Upper lobe of left lung (tissue), 6 donors: ENCODE measurements at regions not wholly inside any gene's neighbourhood (a gene's known extent, or its start where the extent isn't known, plus 50 kb on each side); places are given as distances from the start of the nearest gene placed in this dataset.
A peak's percentile ranks its signal among the peaks of the same experiment; 100 is the strongest.

Source experiments
- ATAC-seq, 2 donors: fragments of 200-7000 bp; cut with Tn5 transposase; one replicate each; pipeline ENCODE4 v1.9.1; 2022; ENCODE audit warnings: mild to moderate bottlenecking in 2 of 2, moderate library complexity in 2 of 2; ENCODE audit not compliant: low FRiP score in 2 of 2
- DNase-seq, 2 donors: peaks; one replicate each; pipeline ENCODE4 v3.0.0-alpha.2; 2019 to 2020
- H3K27ac ChIP-seq, 4 donors: fragments of 200-600 bp; sonication (generic); one replicate each; pipeline ENCODE4 v1.5.1; 2016 to 2019
- H3K27me3 ChIP-seq, 4 donors: fragments of 200-600 bp; sonication (generic); one replicate each; pipeline ENCODE4 v1.5.1; 2017 to 2019
- H3K36me3 ChIP-seq, 4 donors: fragments of 200-600 bp; sonication (generic); one replicate each; pipeline ENCODE4 v1.5.1; 2016 to 2019
- H3K4me1 ChIP-seq, 4 donors: fragments of 200-600 bp; sonication (generic); one replicate each; pipeline ENCODE4 v1.5.1; 2018 to 2019
- H3K4me3 ChIP-seq, 4 donors: fragments of 200-600 bp; sonication (generic); one replicate each; pipeline ENCODE4 v1.5.1; 2017 to 2019; ENCODE audit warnings: mild to moderate bottlenecking in 2 of 4, moderate library complexity in 1 of 4
- H3K9me3 ChIP-seq, 4 donors: fragments of 200-600 bp; sonication (generic); one replicate each; pipeline ENCODE4 v1.5.1; 2018 to 2019
- EP300 ChIP-seq, 4 donors: sonication (generic); formaldehyde crosslinking; IDR thresholded peaks; one replicate each; pipeline ENCODE4 v1.5.1; 2017; ENCODE audit warnings: antibody characterized with exemption in 4 of 4, control low read depth in 2 of 4
- POLR2A ChIP-seq, 4 donors: fragments of 450-650 bp; IDR thresholded peaks; one replicate each; pipeline ENCODE4 v1.5.1; 2016 to 2017; ENCODE audit warnings: antibody characterized with exemption in 4 of 4, mild to moderate bottlenecking in 2 of 4
- POLR2AphosphoS5 ChIP-seq, 2 donors: sonication (generic); formaldehyde crosslinking; IDR thresholded peaks; one replicate each; pipeline ENCODE4 v1.5.1; 2017; ENCODE audit warnings: antibody characterized with exemption in 2 of 2
- WGBS, 2 donors: methylation state at CpG; one replicate each; pipeline ENCODE4 v1.1.5; 2017 to 2018; 5-methylcytosine and 5-hydroxymethylcytosine counted together
- TF ChIP-seq, protein P1 (sequence below), 6 experiments: fragments of 450-650 bp in 4 of 6; fragments of 200-600 bp in 2 of 6; sonication (generic) in 2 of 6; IDR thresholded peaks; one replicate each; pipeline ENCODE4 v1.5.1; 2016 to 2019; ENCODE audit warnings: antibody characterized with exemption in 6 of 6
- donor health status: DM: no; HTN: no; CAD: no; lungs with moderate emphysema.
- donor health status: DM: no; HTN: yes; CAD: no; lungs with severe emphysema.

- no peaks in the 10 kb centered on the region for H3K36me3 ChIP-seq
- DNase-seq = no peak
- H3K4me3 ChIP-seq = no peak overlapping the region
- H3K9me3 ChIP-seq = no peaks in the 10 kb centered on the region
- H3K27me3 ChIP-seq = no peaks in the 10 kb centered on the region
- H3K4me1 ChIP-seq = no peaks in the 10 kb centered on the region
- TF ChIP-seq, protein P1, sequence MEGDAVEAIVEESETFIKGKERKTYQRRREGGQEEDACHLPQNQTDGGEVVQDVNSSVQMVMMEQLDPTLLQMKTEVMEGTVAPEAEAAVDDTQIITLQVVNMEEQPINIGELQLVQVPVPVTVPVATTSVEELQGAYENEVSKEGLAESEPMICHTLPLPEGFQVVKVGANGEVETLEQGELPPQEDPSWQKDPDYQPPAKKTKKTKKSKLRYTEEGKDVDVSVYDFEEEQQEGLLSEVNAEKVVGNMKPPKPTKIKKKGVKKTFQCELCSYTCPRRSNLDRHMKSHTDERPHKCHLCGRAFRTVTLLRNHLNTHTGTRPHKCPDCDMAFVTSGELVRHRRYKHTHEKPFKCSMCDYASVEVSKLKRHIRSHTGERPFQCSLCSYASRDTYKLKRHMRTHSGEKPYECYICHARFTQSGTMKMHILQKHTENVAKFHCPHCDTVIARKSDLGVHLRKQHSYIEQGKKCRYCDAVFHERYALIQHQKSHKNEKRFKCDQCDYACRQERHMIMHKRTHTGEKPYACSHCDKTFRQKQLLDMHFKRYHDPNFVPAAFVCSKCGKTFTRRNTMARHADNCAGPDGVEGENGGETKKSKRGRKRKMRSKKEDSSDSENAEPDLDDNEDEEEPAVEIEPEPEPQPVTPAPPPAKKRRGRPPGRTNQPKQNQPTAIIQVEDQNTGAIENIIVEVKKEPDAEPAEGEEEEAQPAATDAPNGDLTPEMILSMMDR (IDR thresholded peaks at IDR 0.05) = no peak
- WGBS, 2 donors = 91 to 100% methylated on average over 1 of the region's 1 CpG
- no peak for ATAC-seq
- no peak overlapping the region for H3K27ac ChIP-seq
These were observed 186.6 kb upstream of the FOXD3 start for GRCh38 chr1:63135801-63136200.

- WGBS, 2 donors = 87 to 90% methylated on average over 5 of the region's 5 CpGs
- DNase-seq (no peak), ATAC-seq (no peak)
- Histone ChIP-seq H3K27ac (no peak overlapping the region), H3K4me3 (no peak overlapping the region), H3K9me3 (no peaks in the 10 kb centered on the region), H3K36me3 (no peaks in the 10 kb centered on the region), H3K27me3 (no peaks in the 10 kb centered on the region), H3K4me1 (no peaks in the 10 kb centered on the region)
- no peak for TF ChIP-seq EP300 (IDR thresholded peaks at IDR 0.05)
- no peak for TF ChIP-seq POLR2AphosphoS5 (IDR thresholded peaks at IDR 0.05)
- TF ChIP-seq POLR2A (IDR thresholded peaks at IDR 0.05) = no peak
- TF ChIP-seq, protein P1 (IDR thresholded peaks at IDR 0.05) = no peak
These were observed 180.4 kb upstream of the FOXD3 start for GRCh38 chr1:63142001-63142400.

DNA sequence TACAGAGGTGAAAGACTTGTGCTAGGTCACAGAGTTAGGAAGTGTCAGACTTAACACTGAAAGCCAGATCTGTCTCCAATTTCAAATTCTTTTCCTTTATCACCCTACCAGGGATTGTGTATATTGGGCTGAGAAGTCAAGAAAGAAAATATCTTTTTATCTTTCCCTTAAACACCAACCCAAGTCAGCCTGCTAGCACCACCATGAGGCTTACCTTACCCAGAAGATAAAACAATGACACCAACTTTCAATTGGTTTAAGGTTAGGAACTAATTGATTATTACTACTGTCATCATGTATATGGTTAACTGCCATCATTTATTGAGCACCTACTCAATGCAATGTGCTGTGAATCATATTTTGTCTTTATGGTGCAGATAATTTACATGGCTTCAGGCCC lies 178.9 kb upstream of the FOXD3 start:
- no peak for ATAC-seq
- Histone ChIP-seq H3K9me3 (no peaks in the 10 kb centered on the region), H3K27me3 (no peaks in the 10 kb centered on the region), H3K4me3 (no peak overlapping the region), H3K4me1 (no peaks in the 10 kb centered on the region), H3K36me3 (no peaks in the 10 kb centered on the region), H3K27ac (no peak overlapping the region)
- no peak for DNase-seq
- no peak for TF ChIP-seq POLR2A (IDR thresholded peaks at IDR 0.05)
- TF ChIP-seq, protein P1 (IDR thresholded peaks at IDR 0.05) = no peak
- TF ChIP-seq POLR2AphosphoS5 (IDR thresholded peaks at IDR 0.05) = no peak
- TF ChIP-seq EP300 (IDR thresholded peaks at IDR 0.05) = no peak

GRCh38 chr1:63147783-63148182 lies 174.6 kb upstream of the FOXD3 start:
- Histone ChIP-seq H3K4me1 (no peaks in the 10 kb centered on the region), H3K36me3 (no peaks in the 10 kb centered on the region), H3K27me3 (no peaks in the 10 kb centered on the region), H3K9me3 (no peaks in the 10 kb centered on the region), H3K27ac (no peak overlapping the region), H3K4me3 (no peak overlapping the region)
- DNase-seq = no peak
- TF ChIP-seq POLR2AphosphoS5 (IDR thresholded peaks at IDR 0.05) = no peak
- WGBS, 2 donors = 74 to 94% methylated on average over 3 of the region's 3 CpGs
- ATAC-seq = no peak

GRCh38 chr1:63148825-63149645 lies 173.3 kb upstream of the FOXD3 start:
- Histone ChIP-seq H3K4me3 (no peak overlapping the region), H3K27ac (no peak overlapping the region), H3K9me3 (no peaks in the 10 kb centered on the region), H3K4me1 (no peaks in the 10 kb centered on the region), H3K36me3 (no peaks in the 10 kb centered on the region), H3K27me3 (no peaks in the 10 kb centered on the region)
- 18 to 19% methylated on average over 3 of the region's 3 CpGs for WGBS, 2 donors
- DNase-seq (peak in 1 of 2 donors; percentile 24), ATAC-seq (peak in 1 of 2 donors; percentile 61)
- no peak for TF ChIP-seq POLR2AphosphoS5 (IDR thresholded peaks at IDR 0.05)
- TF ChIP-seq, protein P1 (IDR thresholded peaks at IDR 0.05) = peak in 5 of 6 experiments; percentile 17 to 48 (median 34)
